Fibroblast of villous mesenchyme (primary cell): ENCODE measurements at regions not wholly inside any gene's neighbourhood (a gene's known extent, or its start where the extent isn't known, plus 50 kb on each side); places are given as distances from the start of the nearest gene placed in this dataset.
"Not testable (repeated sequence)": the region's sequence is repeated elsewhere in the genome, so short reads cannot be mapped to it uniquely, and the experiment has no call there.

Experiments used
- DNase-seq: peaks from one replicate; pipeline ENCODE4 v3.0.0-alpha.2; 2010; ENCODE audit warnings: low read depth
- H3K4me3 ChIP-seq: 2 replicates; pipeline ENCODE4 v1.5.1; 2011; ENCODE audit warnings: low read depth, mild to moderate bottlenecking, low read length
- TF ChIP-seq, protein P1 (sequence below): IDR thresholded peaks from 2 replicates; pipeline ENCODE4 v1.5.1; 2012; ENCODE audit warnings: low read depth, mild to moderate bottlenecking, low read length; ENCODE audit not compliant: insufficient read depth

DNA sequence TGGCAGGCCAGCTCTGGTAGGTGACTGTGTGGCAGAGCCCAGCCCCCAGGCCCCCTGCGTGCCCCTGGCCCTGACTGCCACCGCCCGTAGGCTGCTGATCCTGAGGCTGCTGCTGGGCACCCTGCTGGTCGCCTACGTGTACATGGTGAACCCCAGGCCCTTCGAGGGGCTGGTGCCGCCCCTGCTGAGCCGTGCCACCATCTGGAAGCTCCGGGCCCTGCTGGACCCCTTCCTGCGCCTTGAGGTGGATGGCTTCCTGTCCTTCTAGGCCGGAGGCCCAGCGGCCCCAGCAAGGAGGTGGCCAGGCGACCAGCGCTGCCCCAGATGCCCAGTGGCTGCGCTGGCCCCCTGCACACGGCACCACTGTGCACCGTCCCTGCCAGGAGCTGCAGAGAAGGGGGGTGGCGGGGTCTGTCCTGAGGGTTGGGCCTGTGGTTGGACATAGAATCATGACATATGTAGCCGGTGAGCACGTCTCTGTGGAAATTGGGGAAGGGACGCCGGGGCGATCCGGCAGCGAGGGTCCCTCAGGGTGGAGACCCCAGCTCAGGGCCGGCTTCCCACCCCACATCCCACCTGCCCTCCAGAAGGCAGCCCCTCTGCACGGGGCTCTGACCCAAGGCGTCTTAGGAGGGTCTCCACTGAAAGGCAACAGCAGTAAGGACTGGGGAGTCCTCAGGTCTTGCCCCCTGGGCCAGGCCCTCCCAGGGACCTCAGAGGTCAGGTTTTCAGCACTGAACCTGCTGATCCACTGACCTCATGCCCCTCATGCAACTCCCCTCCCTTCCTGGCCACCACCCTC, 185.4 kb downstream of the IGLL1 start:
- TF ChIP-seq, protein P1, sequence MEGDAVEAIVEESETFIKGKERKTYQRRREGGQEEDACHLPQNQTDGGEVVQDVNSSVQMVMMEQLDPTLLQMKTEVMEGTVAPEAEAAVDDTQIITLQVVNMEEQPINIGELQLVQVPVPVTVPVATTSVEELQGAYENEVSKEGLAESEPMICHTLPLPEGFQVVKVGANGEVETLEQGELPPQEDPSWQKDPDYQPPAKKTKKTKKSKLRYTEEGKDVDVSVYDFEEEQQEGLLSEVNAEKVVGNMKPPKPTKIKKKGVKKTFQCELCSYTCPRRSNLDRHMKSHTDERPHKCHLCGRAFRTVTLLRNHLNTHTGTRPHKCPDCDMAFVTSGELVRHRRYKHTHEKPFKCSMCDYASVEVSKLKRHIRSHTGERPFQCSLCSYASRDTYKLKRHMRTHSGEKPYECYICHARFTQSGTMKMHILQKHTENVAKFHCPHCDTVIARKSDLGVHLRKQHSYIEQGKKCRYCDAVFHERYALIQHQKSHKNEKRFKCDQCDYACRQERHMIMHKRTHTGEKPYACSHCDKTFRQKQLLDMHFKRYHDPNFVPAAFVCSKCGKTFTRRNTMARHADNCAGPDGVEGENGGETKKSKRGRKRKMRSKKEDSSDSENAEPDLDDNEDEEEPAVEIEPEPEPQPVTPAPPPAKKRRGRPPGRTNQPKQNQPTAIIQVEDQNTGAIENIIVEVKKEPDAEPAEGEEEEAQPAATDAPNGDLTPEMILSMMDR: no peak
- no peak overlapping the region for H3K4me3 ChIP-seq
- no peak for DNase-seq

DNA sequence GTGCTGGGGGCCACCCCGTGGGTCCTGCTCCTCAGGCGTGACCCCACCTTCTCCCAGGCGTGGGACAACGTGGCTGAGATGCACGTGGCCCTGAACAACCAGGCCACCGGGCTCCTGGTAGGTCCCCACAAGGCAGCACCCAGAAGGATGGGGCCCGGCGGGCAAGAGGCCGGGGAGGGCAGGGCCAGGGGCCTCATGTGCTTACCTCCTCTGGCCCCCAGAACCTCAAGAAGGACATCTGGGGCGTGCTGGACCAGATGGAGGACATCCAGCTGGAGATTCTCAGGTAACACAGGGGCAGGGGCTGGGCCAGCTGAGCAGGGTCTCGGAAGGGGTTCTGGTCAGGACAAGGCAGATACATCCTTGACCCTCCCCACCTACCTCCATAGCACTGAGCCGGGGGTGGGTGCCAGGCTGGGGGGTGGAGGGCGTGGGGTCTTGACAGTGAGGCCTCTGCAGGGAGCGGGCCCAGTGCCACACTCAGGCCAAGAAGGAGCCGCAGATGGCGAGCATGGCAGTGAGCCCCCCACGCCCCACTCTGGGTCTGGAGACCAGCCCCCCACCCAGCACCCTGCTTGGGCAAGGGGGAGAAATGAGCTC, 186.3 kb downstream of the IGLL1 start:
- DNase-seq: no peak
- H3K4me3 ChIP-seq: no peak overlapping the region
- TF ChIP-seq, protein P1: no peak

- H3K4me3 ChIP-seq, DNase-seq: not testable (repeated sequence)
These were observed 186.9 kb downstream of the IGLL1 start for GRCh38 chr22:23393199-23393598.

DNA sequence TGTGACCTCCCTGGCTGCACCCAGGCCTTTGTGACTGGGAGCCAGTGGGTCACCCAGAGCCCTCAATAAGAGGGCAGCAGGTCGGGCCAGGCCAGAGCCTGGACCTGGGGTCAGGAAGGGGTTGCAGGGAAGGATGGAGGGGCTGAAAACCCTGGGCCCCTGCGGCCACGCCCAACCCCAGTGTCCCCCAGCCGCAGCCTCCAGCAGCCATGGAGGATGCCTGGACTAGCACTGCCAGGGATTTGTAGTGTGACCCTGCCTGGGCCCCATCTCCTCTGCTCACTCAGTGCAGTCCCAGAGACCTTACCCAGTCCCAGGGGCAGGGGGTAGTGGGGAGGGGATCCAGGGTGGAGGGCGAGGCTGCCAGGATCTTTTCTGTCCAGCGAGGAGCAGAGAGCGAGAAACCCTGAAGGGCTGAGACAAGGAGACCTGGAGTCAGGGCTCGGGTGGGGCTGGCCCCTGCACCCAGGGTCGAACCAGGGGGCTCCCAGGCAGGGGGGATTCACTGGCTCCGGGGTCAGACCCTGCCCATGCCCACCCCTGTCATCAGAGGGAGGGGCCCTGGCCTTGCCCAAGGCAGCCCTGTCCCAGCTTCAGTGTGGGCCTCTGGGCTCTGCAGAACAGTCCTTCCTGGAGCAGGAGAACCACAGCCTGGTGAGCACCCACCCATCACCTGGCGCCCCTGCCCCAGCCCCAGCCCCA, 187.5 kb downstream of the IGLL1 start:
- no peak overlapping the region for H3K4me3 ChIP-seq
- TF ChIP-seq, protein P1: no peak
- DNase-seq: no peak

DNA sequence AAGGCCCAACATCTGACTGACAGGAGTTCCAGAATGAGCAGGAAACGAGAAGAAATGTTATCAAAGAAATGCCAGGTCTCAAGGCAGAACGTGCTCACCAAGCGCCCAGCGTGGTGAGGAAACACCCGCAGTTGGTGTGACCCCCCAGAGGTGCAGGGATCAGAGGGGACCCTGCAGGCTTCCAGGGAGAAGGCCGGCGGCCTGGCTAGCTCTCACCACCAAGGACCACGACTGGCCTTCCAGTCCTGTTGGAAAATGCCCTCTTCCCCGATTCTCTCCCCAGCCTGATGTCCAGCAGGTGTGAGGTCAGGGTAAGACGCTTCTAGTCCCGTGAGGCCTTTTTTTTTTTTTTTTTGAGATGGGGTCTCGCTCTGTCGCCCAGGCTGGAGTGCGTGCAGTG, 189.1 kb downstream of the IGLL1 start:
- TF ChIP-seq, protein P1: no peak
- no peak for DNase-seq
- no peak overlapping the region for H3K4me3 ChIP-seq

GRCh38 chr22:23389271-23390071, 190.6 kb downstream of the IGLL1 start:
- TF ChIP-seq, protein P1: no peak
- no peak for DNase-seq
- H3K4me3 ChIP-seq: no peak overlapping the region
